GM12872 (cell line): ENCODE measurements at regions not wholly inside any gene's neighbourhood (a gene's known extent, or its start where the extent isn't known, plus 50 kb on each side); places are given as distances from the start of the nearest gene placed in this dataset.

Experiments used
- TF ChIP-seq, protein P1 (sequence below): IDR thresholded peaks from 3 replicates; pipeline ENCODE4 v1.5.1; 2011; ENCODE audit warnings: low read depth, mild to moderate bottlenecking, low read length, moderate library complexity; ENCODE audit not compliant: insufficient read depth

- TF ChIP-seq, protein P1, sequence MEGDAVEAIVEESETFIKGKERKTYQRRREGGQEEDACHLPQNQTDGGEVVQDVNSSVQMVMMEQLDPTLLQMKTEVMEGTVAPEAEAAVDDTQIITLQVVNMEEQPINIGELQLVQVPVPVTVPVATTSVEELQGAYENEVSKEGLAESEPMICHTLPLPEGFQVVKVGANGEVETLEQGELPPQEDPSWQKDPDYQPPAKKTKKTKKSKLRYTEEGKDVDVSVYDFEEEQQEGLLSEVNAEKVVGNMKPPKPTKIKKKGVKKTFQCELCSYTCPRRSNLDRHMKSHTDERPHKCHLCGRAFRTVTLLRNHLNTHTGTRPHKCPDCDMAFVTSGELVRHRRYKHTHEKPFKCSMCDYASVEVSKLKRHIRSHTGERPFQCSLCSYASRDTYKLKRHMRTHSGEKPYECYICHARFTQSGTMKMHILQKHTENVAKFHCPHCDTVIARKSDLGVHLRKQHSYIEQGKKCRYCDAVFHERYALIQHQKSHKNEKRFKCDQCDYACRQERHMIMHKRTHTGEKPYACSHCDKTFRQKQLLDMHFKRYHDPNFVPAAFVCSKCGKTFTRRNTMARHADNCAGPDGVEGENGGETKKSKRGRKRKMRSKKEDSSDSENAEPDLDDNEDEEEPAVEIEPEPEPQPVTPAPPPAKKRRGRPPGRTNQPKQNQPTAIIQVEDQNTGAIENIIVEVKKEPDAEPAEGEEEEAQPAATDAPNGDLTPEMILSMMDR: no peak
Measured at GRCh38 chr2:226018641-226019040, 619.1 kb downstream of the NYAP2 start.

DNA sequence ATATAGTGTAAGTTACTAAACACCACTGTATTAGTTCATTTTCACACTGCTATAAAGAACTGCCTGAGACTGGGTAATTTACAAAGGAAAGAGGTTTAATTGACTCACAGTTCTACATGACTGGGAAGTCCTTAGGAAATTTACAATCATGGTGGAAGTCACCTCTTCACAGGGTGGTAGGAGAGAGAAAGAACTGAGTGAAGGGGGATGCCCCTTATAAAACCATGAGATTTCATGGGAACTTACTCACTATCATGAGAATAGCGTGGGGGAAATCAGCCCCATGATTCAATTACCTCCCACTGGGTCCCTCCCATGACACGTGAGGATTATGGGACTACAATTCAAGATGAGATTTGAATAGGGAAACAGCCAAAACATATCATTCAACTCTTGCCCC lies 618.0 kb downstream of the NYAP2 start:
- TF ChIP-seq, protein P1: no peak

- TF ChIP-seq, protein P1: no peak
Measured at GRCh38 chr2:226017107-226017506, 617.6 kb downstream of the NYAP2 start.

- TF ChIP-seq, protein P1: no peak
Measured at GRCh38 chr2:226011716-226012450, 612.4 kb downstream of the NYAP2 start.

DNA sequence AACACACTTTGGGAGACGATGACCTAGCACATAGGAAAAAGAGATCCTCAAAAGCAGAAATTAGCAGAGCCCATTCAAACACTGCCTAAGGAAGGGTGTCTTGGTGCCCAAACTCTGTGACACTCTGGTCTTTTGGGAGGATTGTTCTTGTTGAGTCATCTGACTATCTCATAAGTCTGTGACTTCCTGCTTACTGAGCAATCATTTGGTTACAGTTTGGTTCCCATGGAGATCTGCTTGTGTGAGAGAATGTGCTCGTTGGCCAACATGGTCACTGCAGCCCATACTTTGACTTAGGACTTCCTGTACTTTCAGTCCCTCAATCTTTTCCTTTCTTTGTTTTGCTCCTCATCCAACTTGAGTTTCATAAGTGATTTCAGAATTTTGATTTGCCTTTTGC lies 602.9 kb downstream of the NYAP2 start:
- TF ChIP-seq, protein P1: no peak

- TF ChIP-seq, protein P1: no peak
Measured at GRCh38 chr2:226001716-226002115, 602.2 kb downstream of the NYAP2 start.

DNA sequence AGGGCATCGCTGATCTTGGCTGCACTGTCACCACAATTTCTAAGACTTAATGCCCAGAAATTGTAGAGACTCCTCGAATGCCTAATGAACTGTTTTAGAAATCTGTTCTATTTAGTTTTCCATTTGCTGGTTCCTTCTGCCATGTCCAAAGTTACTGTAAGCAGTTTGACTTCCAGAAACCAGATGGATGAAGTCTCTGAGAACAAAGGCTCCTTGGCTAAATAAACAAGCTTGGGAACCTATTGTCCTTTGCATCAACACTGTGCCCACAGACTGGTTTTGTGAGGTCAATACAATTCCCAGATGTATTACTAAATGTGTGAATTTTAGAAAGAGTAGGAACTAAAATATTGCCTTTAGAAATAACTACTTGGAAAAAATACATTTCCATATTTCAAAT lies 600.2 kb downstream of the NYAP2 start:
- TF ChIP-seq, protein P1: no peak
